Naive B cell (primary cell): ENCODE measurements at regions not wholly inside any gene's neighbourhood (a gene's known extent, or its start where the extent isn't known, plus 50 kb on each side); places are given as distances from the start of the nearest gene placed in this dataset.
"Not testable (repeated sequence)": the region's sequence is repeated elsewhere in the genome, so short reads cannot be mapped to it uniquely, and the experiment has no call there.

Experiments used
- ATAC-seq, 2 donors: fragments of 150-1000 bp; cut with Tn5 transposase; 2 replicates each; pipeline ENCODE4 v1.10.0; 2021; ENCODE audit warnings: low read depth in 2 of 2, mild to moderate bottlenecking in 2 of 2, moderate library complexity in 2 of 2
- DNase-seq: peaks from one replicate; pipeline ENCODE4 v3.0.0; 2022
- H3K27ac Mint-ChIP-seq, 6 donors: one replicate each; pipeline ENCODE4 v1.8.0; 2020 to 2022; ENCODE audit warnings: mild to moderate bottlenecking in 6 of 6, mixed read lengths in 6 of 6, moderate library complexity in 5 of 6, inconsistent platforms in 2 of 6
- H3K27me3 Mint-ChIP-seq, 3 donors: one replicate each; pipeline ENCODE4 v1.8.0; 2021 to 2022; ENCODE audit warnings: mixed read lengths in 3 of 3, mild to moderate bottlenecking in 1 of 3
- H3K36me3 Mint-ChIP-seq, 2 donors: one replicate each; pipeline ENCODE4 v1.8.0; 2020 to 2022; ENCODE audit warnings: mixed read lengths in 2 of 2, inconsistent platforms in 1 of 2, mild to moderate bottlenecking in 1 of 2
- H3K4me1 Mint-ChIP-seq, 3 donors: one replicate each; pipeline ENCODE4 v1.8.0; 2020 to 2022; ENCODE audit warnings: mixed read lengths in 3 of 3, inconsistent platforms in 1 of 3, mild to moderate bottlenecking in 1 of 3, moderate library complexity in 1 of 3
- H3K4me3 Mint-ChIP-seq, 8 donors: one replicate each; pipeline ENCODE4 v1.8.0; 2020 to 2022; ENCODE audit warnings: mild to moderate bottlenecking in 8 of 8, mixed read lengths in 8 of 8, moderate library complexity in 8 of 8, inconsistent platforms in 2 of 8
- H3K9me3 Mint-ChIP-seq, 7 donors: one replicate each; pipeline ENCODE4 v1.8.0; 2020 to 2022; ENCODE audit warnings: mixed read lengths in 7 of 7, mild to moderate bottlenecking in 5 of 7, inconsistent platforms in 2 of 7, moderate library complexity in 1 of 7

GRCh38 chr7:106713452-106713851 is 52.5 kb upstream of the CCDC71L start:
- H3K27me3 Mint-ChIP-seq, DNase-seq, H3K9me3 Mint-ChIP-seq, ATAC-seq, H3K36me3 Mint-ChIP-seq, H3K4me3 Mint-ChIP-seq: not testable (repeated sequence)
- Mint-ChIP-seq H3K27ac (peak overlapping the region in 1 of 6 donors; percentile 61), H3K4me1 (peaks cover 0 to 11% (median 4%) of the 10 kb centered on the region in 3 donors)

GRCh38 chr7:106714590-106715442 is 53.9 kb upstream of the CCDC71L start:
- not testable (repeated sequence) for H3K27me3 Mint-ChIP-seq, H3K4me3 Mint-ChIP-seq, H3K36me3 Mint-ChIP-seq, ATAC-seq, H3K9me3 Mint-ChIP-seq, DNase-seq, H3K27ac Mint-ChIP-seq
- H3K4me1 Mint-ChIP-seq: peaks cover 6 to 12% (median 11%) of the 10 kb centered on the region in 3 donors

- Mint-ChIP-seq H3K4me1 (peaks cover 11 to 18% (median 13%) of the 10 kb centered on the region in 3 donors), H3K4me3 (no peak overlapping the region), H3K27me3 (no peaks in the 10 kb centered on the region), H3K9me3 (peaks cover 0 to 6% (median 0%) of the 10 kb centered on the region in 7 donors), H3K27ac (no peak overlapping the region), H3K36me3 (peaks cover 0 to 4% of the 10 kb centered on the region in 2 donors)
- ATAC-seq (no peak), DNase-seq (no peak)
These were observed 54.8 kb upstream of the CCDC71L start for GRCh38 chr7:106715730-106716129.

- ATAC-seq (no peak), DNase-seq (no peak)
- no peaks in the 10 kb centered on the region for H3K27me3 Mint-ChIP-seq
- peaks cover 0 to 6% (median 0%) of the 10 kb centered on the region in 7 donors for H3K9me3 Mint-ChIP-seq
- H3K4me1 Mint-ChIP-seq: peaks cover 11 to 25% (median 25%) of the 10 kb centered on the region in 3 donors
- no peak overlapping the region for H3K4me3 Mint-ChIP-seq
- peaks cover 0 to 7% of the 10 kb centered on the region in 2 donors for H3K36me3 Mint-ChIP-seq
- H3K27ac Mint-ChIP-seq: no peak overlapping the region
These were observed 56.4 kb upstream of the CCDC71L start for GRCh38 chr7:106717254-106717954.

- DNase-seq: peak; percentile 67
- H3K4me1 Mint-ChIP-seq: peaks cover 11 to 33% (median 31%) of the 10 kb centered on the region in 3 donors
- ATAC-seq: peak; percentile 85 to 91
- peaks cover 0 to 7% of the 10 kb centered on the region in 2 donors for H3K36me3 Mint-ChIP-seq
- peaks cover 0 to 6% (median 0%) of the 10 kb centered on the region in 7 donors for H3K9me3 Mint-ChIP-seq
- H3K27me3 Mint-ChIP-seq: no peaks in the 10 kb centered on the region
- no peak overlapping the region for H3K27ac Mint-ChIP-seq
- H3K4me3 Mint-ChIP-seq: no peak overlapping the region
These were observed 57.3 kb upstream of the CCDC71L start for GRCh38 chr7:106717955-106718871.

- Mint-ChIP-seq H3K4me1 (peaks cover 0 to 38% (median 36%) of the 10 kb centered on the region in 3 donors), H3K27me3 (no peaks in the 10 kb centered on the region), H3K9me3 (peaks cover 0 to 4% (median 0%) of the 10 kb centered on the region in 7 donors), H3K27ac (peak overlapping the region in 2 of 6 donors; percentile 24 to 26), H3K4me3 (peak overlapping the region in 5 of 8 donors; percentile 17 to 76 (median 61)), H3K36me3 (peaks cover 0 to 7% of the 10 kb centered on the region in 2 donors)
- ATAC-seq (peak; percentile 36 to 69), DNase-seq (peak; percentile 36)
These were observed 59.7 kb upstream of the CCDC71L start for GRCh38 chr7:106720641-106721040.

- peaks cover 0 to 38% (median 36%) of the 10 kb centered on the region in 3 donors for H3K4me1 Mint-ChIP-seq
These were observed 61.1 kb upstream of the CCDC71L start for GRCh38 chr7:106721816-106722785.

GRCh38 chr7:106723398-106723797 is 62.4 kb upstream of the CCDC71L start:
- ATAC-seq (no peak), DNase-seq (no peak)

More at GRCh38 chr7:106721816-106722785, 61.1 kb upstream of the CCDC71L start:
- peak overlapping the region in 3 of 6 donors; percentile 43 to 84 (median 63) for H3K27ac Mint-ChIP-seq
- H3K27me3 Mint-ChIP-seq: no peaks in the 10 kb centered on the region
- peaks cover 0 to 4% (median 0%) of the 10 kb centered on the region in 7 donors for H3K9me3 Mint-ChIP-seq
- H3K36me3 Mint-ChIP-seq: peaks cover 0 to 7% of the 10 kb centered on the region in 2 donors
- peak overlapping the region in 7 of 8 donors; percentile 11 to 89 (median 70) for H3K4me3 Mint-ChIP-seq
- ATAC-seq: peak; percentile 46 to 54
- DNase-seq: peak; percentile 45

GRCh38 chr7:106729720-106730385 is 68.9 kb upstream of the CCDC71L start:
- no peaks in the 10 kb centered on the region for H3K27me3 Mint-ChIP-seq
- H3K36me3 Mint-ChIP-seq: no peaks in the 10 kb centered on the region
- peak overlapping the region in 2 of 8 donors; percentile 31 to 77 for H3K4me3 Mint-ChIP-seq
- peak overlapping the region in 1 of 6 donors; percentile 10 for H3K27ac Mint-ChIP-seq
- no peaks in the 10 kb centered on the region for H3K9me3 Mint-ChIP-seq
- peaks cover 25 to 35% (median 33%) of the 10 kb centered on the region in 3 donors for H3K4me1 Mint-ChIP-seq
- ATAC-seq (no peak), DNase-seq (no peak)

More at GRCh38 chr7:106723398-106723797, 62.4 kb upstream of the CCDC71L start:
- Mint-ChIP-seq H3K9me3 (peaks cover 0 to 4% (median 0%) of the 10 kb centered on the region in 7 donors), H3K36me3 (peaks cover 0 to 7% of the 10 kb centered on the region in 2 donors), H3K27ac (peak overlapping the region in 1 of 6 donors; percentile 76), H3K4me1 (peaks cover 0 to 43% (median 36%) of the 10 kb centered on the region in 3 donors), H3K4me3 (peak overlapping the region in 3 of 8 donors; percentile 9 to 75 (median 36)), H3K27me3 (no peaks in the 10 kb centered on the region)

- peak; percentile 62 for DNase-seq
- no peaks in the 10 kb centered on the region for H3K9me3 Mint-ChIP-seq
- peak overlapping the region; percentile 49 to 67 (median 62) for H3K4me3 Mint-ChIP-seq
- H3K27me3 Mint-ChIP-seq: no peaks in the 10 kb centered on the region
- ATAC-seq: peak; percentile 92 to 94
- peaks cover 25 to 35% (median 34%) of the 10 kb centered on the region in 3 donors for H3K4me1 Mint-ChIP-seq
- no peaks in the 10 kb centered on the region for H3K36me3 Mint-ChIP-seq
- H3K27ac Mint-ChIP-seq: peak overlapping the region in 4 of 6 donors; percentile 35 to 86 (median 45)
These were observed 70.2 kb upstream of the CCDC71L start for GRCh38 chr7:106731187-106731586.
